ENCODE measurements at regions not wholly inside any gene's neighbourhood (a gene's known extent, or its start where the extent isn't known, plus 50 kb on each side); places are given as distances from the start of the nearest gene placed in this dataset.

GRCh38 chr4:33283818-33284217 lies 2563.6 kb downstream of the PCDH7 start:
- ChIA-PET CTCF (ENCODE audit: unreplicated experiment) (no interaction called here), POLR2A (no interaction called here)
- Histone ChIP-seq H3K4me1 (ENCODE audit: insufficient read depth, low read length, poor library complexity, severe bottlenecking) (no peaks in the 10 kb centered on the region), H3K36me3 (ENCODE audit: insufficient read depth, low read length) (no peaks in the 10 kb centered on the region), H3K4me2 (ENCODE audit: low read length) (no peak overlapping the region), H3K9me3 (ENCODE audit: low read length) (no peaks in the 10 kb centered on the region), H3K9me2 (ENCODE audit: insufficient read depth, low read length) (no peaks in the 10 kb centered on the region), H2AFZ (ENCODE audit: low read length) (no peak overlapping the region), H3K79me2 (ENCODE audit: insufficient read depth, low read depth, low read length) (no peaks in the 10 kb centered on the region), H4K20me1 (ENCODE audit: insufficient read depth, low read length) (no peaks in the 10 kb centered on the region), H3K4me3 (ENCODE audit: low read depth, low read length, poor library complexity, severe bottlenecking) (no peak overlapping the region), H3K27ac (ENCODE audit: low read depth, low read length, poor library complexity, severe bottlenecking) (no peak overlapping the region)
- no TSS peak for BruUV-seq (replicated peaks)
- intact Hi-C loops (cut with micrococcal nuclease; ENCODE audit: unreplicated experiment) = no loop called here
- no peak for DNase-seq (ENCODE audit: low spot score)
- TF ChIP-seq CTCF (conservative IDR thresholded peaks at IDR 0.05; ENCODE audit: low read length) (no peak), EZH2phosphoT487 (IDR thresholded peaks at IDR 0.05; ENCODE audit: borderline replicate concordance, low read depth, low read length) (no peak)

- H3K4me2 ChIP-seq (ENCODE audit: low read length) = no peak overlapping the region
- POLR2A ChIA-PET = no interaction called here
- H3K9me3 ChIP-seq (ENCODE audit: low read length) = no peaks in the 10 kb centered on the region
- no peak for TF ChIP-seq CTCF (conservative IDR thresholded peaks at IDR 0.05; ENCODE audit: low read length)
- no peak for TF ChIP-seq EZH2phosphoT487 (IDR thresholded peaks at IDR 0.05; ENCODE audit: borderline replicate concordance, low read depth, low read length)
- no peaks in the 10 kb centered on the region for H4K20me1 ChIP-seq (ENCODE audit: insufficient read depth, low read length)
- no peak overlapping the region for H3K4me3 ChIP-seq (ENCODE audit: low read depth, low read length, poor library complexity, severe bottlenecking)
- H3K36me3 ChIP-seq (ENCODE audit: insufficient read depth, low read length) = no peaks in the 10 kb centered on the region
- H3K79me2 ChIP-seq (ENCODE audit: insufficient read depth, low read depth, low read length) = no peaks in the 10 kb centered on the region
- BruUV-seq (replicated peaks) = no TSS peak
- no peak for DNase-seq (ENCODE audit: low spot score)
- intact Hi-C loops (cut with micrococcal nuclease; ENCODE audit: unreplicated experiment) = no loop called here
- H3K27ac ChIP-seq (ENCODE audit: low read depth, low read length, poor library complexity, severe bottlenecking) = no peak overlapping the region
- no peak overlapping the region for H2AFZ ChIP-seq (ENCODE audit: low read length)
- CTCF ChIA-PET (ENCODE audit: unreplicated experiment) = no interaction called here
- no peaks in the 10 kb centered on the region for H3K4me1 ChIP-seq (ENCODE audit: insufficient read depth, low read length, poor library complexity, severe bottlenecking)
- no peaks in the 10 kb centered on the region for H3K9me2 ChIP-seq (ENCODE audit: insufficient read depth, low read length)
These were observed 2576.8 kb downstream of the PCDH7 start for GRCh38 chr4:33296876-33297455.

- TF ChIP-seq EZH2phosphoT487 (IDR thresholded peaks at IDR 0.05; ENCODE audit: borderline replicate concordance, low read depth, low read length) (no peak), CTCF (conservative IDR thresholded peaks at IDR 0.05; ENCODE audit: low read length) (no peak)
- Histone ChIP-seq H4K20me1 (ENCODE audit: insufficient read depth, low read length) (no peaks in the 10 kb centered on the region), H2AFZ (ENCODE audit: low read length) (no peak overlapping the region), H3K4me2 (ENCODE audit: low read length) (no peak overlapping the region), H3K9me3 (ENCODE audit: low read length) (no peaks in the 10 kb centered on the region), H3K79me2 (ENCODE audit: insufficient read depth, low read depth, low read length) (no peaks in the 10 kb centered on the region), H3K9me2 (ENCODE audit: insufficient read depth, low read length) (no peaks in the 10 kb centered on the region), H3K4me3 (ENCODE audit: low read depth, low read length, poor library complexity, severe bottlenecking) (no peak overlapping the region), H3K4me1 (ENCODE audit: insufficient read depth, low read length, poor library complexity, severe bottlenecking) (no peaks in the 10 kb centered on the region), H3K27ac (ENCODE audit: low read depth, low read length, poor library complexity, severe bottlenecking) (no peak overlapping the region), H3K36me3 (ENCODE audit: insufficient read depth, low read length) (no peaks in the 10 kb centered on the region)
- no peak for DNase-seq (ENCODE audit: low spot score)
- POLR2A ChIA-PET = no interaction called here
- intact Hi-C loops (cut with micrococcal nuclease; ENCODE audit: unreplicated experiment) = no loop called here
- CTCF ChIA-PET (ENCODE audit: unreplicated experiment) = no interaction called here
- BruUV-seq (replicated peaks) = no TSS peak
These were observed 2582.2 kb downstream of the PCDH7 start for GRCh38 chr4:33302321-33302720.
